ENCODE measurements at regions not wholly inside any gene's neighbourhood (a gene's known extent, or its start where the extent isn't known, plus 50 kb on each side); places are given as distances from the start of the nearest gene placed in this dataset.
A peak's percentile ranks its signal among the peaks of the same experiment; 100 is the strongest.
"Not testable (repeated sequence)": the region's sequence is repeated elsewhere in the genome, so short reads cannot be mapped to it uniquely, and the experiment has no call there.

- DNase-seq, result no peak
Measured at GRCh38 chr6:100088009-100088408, 94.0 kb upstream of the MCHR2 start.

GRCh38 chr6:100084991-100085364, 91.0 kb upstream of the MCHR2 start:
- no peak for DNase-seq

- DNase-seq, result no peak
Measured at GRCh38 chr6:100084316-100084990, 90.4 kb upstream of the MCHR2 start.

GRCh38 chr6:100078509-100078908, 84.5 kb upstream of the MCHR2 start:
- DNase-seq, result peak in 2 of 14 donors; percentile 2 to 4

GRCh38 chr6:100065348-100065747, 71.3 kb upstream of the MCHR2 start:
- no peak for DNase-seq

GRCh38 chr6:100062621-100063020, 68.6 kb upstream of the MCHR2 start:
- no peak for DNase-seq

- DNase-seq, result no peak
Measured at GRCh38 chr6:100057941-100058340, 63.9 kb upstream of the MCHR2 start.

- no peak for DNase-seq
Measured at GRCh38 chr6:100050550-100050949, 56.5 kb upstream of the MCHR2 start.

GRCh38 chr6:100043961-100044360, 49.9 kb upstream of the MCHR2 start:
- DNase-seq, result not testable (repeated sequence)

Measured in C1 segment of cervical spinal cord (tissue), 14 donors.